DOHH2 (cell line): ENCODE measurements at regions not wholly inside any gene's neighbourhood (a gene's known extent, or its start where the extent isn't known, plus 50 kb on each side); places are given as distances from the start of the nearest gene placed in this dataset.

Source experiments
- CTCF ChIP-seq: fragments of 200-600 bp; sonication (generic); IDR thresholded peaks from one replicate; pipeline ENCODE4 v1.5.1; 2014; ENCODE audit warnings: antibody characterized with exemption, mild to moderate bottlenecking, low read depth, low read length; ENCODE audit not compliant: poor library complexity, severe bottlenecking
- EZH2phosphoT487 ChIP-seq: fragments of 200-600 bp; sonication (generic); IDR thresholded peaks from 2 replicates; pipeline ENCODE4 v1.6.1; 2017; ENCODE audit warnings: borderline replicate concordance, mild to moderate bottlenecking, antibody characterized with exemption, low read length, moderate library complexity, mixed read lengths

DNA sequence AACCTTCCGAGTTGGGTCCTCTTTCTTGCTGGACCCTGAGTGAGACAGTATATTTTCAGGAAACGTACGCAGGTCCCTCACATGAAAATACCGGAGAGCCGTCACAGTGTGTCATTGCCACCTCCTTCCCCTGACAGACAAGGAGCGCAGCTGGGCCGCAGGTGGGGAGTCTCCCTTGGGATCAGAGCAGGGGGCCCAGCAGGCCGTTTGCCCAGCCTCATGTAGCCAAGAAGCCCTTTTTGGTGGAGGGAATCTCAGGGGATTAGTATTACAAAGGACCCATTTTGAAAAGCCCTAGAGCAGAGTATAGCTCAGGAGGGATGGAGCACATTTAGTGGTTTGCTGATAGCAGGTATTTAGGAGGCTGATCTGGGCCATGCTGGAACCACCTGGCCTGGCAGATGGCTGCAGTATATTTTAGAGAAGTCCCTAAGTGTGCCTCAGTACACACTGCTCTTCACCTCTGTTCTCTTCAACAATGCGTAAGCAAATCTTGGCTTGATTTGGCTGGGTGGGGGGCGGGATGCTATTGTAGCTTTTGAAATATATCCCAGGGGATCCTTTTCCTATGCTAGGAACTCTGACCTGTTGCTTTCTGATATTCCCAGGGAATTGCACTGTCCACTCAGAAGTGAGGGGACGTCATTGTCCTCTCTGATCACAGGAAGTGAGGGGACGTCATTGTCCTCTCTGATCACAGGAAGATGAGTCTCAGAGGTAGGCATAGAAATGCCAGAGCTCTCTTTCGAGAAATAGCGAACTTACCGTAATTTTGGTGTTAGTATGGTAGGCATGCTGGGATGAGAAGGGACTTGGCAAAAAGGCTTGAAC lies 171.9 kb downstream of the HRH4 start:
- TF ChIP-seq CTCF (no peak), EZH2phosphoT487 (no peak)
